HepG2 (cell line): ENCODE measurements at regions not wholly inside any gene's neighbourhood (a gene's known extent, or its start where the extent isn't known, plus 50 kb on each side); places are given as distances from the start of the nearest gene placed in this dataset.

Experiments used
- ATAC-seq: fragments of 200-7000 bp; cut with Tn5 transposase; 3 replicates; pipeline ENCODE4 v1.9.1; 2020; ENCODE audit warnings: mild to moderate bottlenecking, moderate library complexity
- BruUV-seq: library from RNA; stranded (reverse); fragments of 400-500 nt; replicated peaks from 2 replicates; lab custom pipeline; 2021; lab: Mats Ljungman, UMichigan
- CTCF ChIA-PET: fragments of 300-600 bp; formaldehyde crosslinking; extraction: SDS; loops from one replicate; lab custom pipeline; 2021; ENCODE audit warnings: low total read pairs, inconsistent platforms, low intra/inter-chr PET ratio; lab: Yijun Ruan, JAX
- POLR2A ChIA-PET: fragments of 350-600 bp; sonication (Branson Sonifier 250); formaldehyde crosslinking; loops from one replicate; lab custom pipeline; 2020; ENCODE audit warnings: antibody characterized with exemption, inconsistent platforms; lab: Yijun Ruan, JAX
- DNase-seq: peaks from one replicate; pipeline ENCODE4 v3.0.0-alpha.2; 2015; ENCODE audit warnings: low spot score
- FAIRE-seq: peaks from 3 replicates; lab custom pipeline; 2011; peaks lifted over from hg19 to GRCh38; lab: Jason Lieb, UNC
- H2AFZ ChIP-seq: one replicate; pipeline ENCODE4 v1.6.1; 2011; ENCODE audit warnings: low read length, inconsistent platforms
- H3K27ac ChIP-seq: fragments of 300-600 bp; 3 replicates; pipeline ENCODE4 v1.8.0; 2011; ENCODE audit warnings: mixed run types, mild to moderate bottlenecking, mixed read lengths, low read length, inconsistent platforms; ENCODE audit not compliant: insufficient read depth; ENCODE audit errors: extremely low read length
- H3K27me3 ChIP-seq, 2 experiments: fragments of 200-600 bp in 1 of 2; 2 replicates in 1 of 2; 3 replicates in 1 of 2; pipeline versions ENCODE4 v1.6.0 to v1.8.0; 2011; ENCODE audit warnings: low read length in 2 of 2, mild to moderate bottlenecking in 2 of 2, moderate library complexity in 2 of 2, inconsistent platforms in 1 of 2; ENCODE audit not compliant: insufficient read depth in 2 of 2, control insufficient read depth in 1 of 2
- H3K36me3 ChIP-seq, 2 experiments: fragments of 200-600 bp in 1 of 2; replicated peaks in 1 of 2; 2 replicates in 1 of 2; 3 replicates in 1 of 2; pipeline versions ENCODE4 v1.5.1 to v1.8.0; 2011; ENCODE audit warnings: low read length in 2 of 2, inconsistent platforms in 1 of 2; ENCODE audit not compliant: insufficient read depth in 2 of 2, control insufficient read depth in 1 of 2
- H3K4me1 ChIP-seq: 2 replicates; pipeline ENCODE4 v1.5.1; 2012; ENCODE audit warnings: low read length, inconsistent platforms; ENCODE audit not compliant: insufficient read depth
- H3K4me2 ChIP-seq: 2 replicates; pipeline ENCODE4 v1.6.0; 2011; ENCODE audit warnings: low read depth, low read length, inconsistent platforms
- H3K4me3 ChIP-seq, 3 experiments: fragments of 200-600 bp in 1 of 3; sonication (generic), shearing (Covaris generic) in 1 of 3; replicated peaks in 1 of 3; 2 replicates each; pipeline ENCODE4 v1.5.1; 2011 to 2016; ENCODE audit warnings: low read length in 3 of 3, inconsistent platforms in 2 of 3, low read depth in 2 of 3, mild to moderate bottlenecking in 2 of 3, control low read depth in 1 of 3, mixed read lengths in 1 of 3; ENCODE audit not compliant: insufficient read depth in 1 of 3
- H3K79me2 ChIP-seq: one replicate; pipeline ENCODE4 v1.6.1; 2011; ENCODE audit warnings: low read length, inconsistent platforms; ENCODE audit not compliant: insufficient read depth
- H3K9ac ChIP-seq: 2 replicates; pipeline ENCODE4 v1.6.0; 2011; ENCODE audit warnings: mild to moderate bottlenecking, low read depth, low read length, inconsistent platforms; ENCODE audit not compliant: insufficient read depth
- H3K9me3 ChIP-seq: 2 replicates; pipeline ENCODE4 v1.5.1; 2012; ENCODE audit warnings: mild to moderate bottlenecking, low read length
- H4K20me1 ChIP-seq: 2 replicates; pipeline ENCODE4 v1.6.0; 2011; ENCODE audit warnings: inconsistent platforms, mild to moderate bottlenecking, low read length, moderate library complexity; ENCODE audit not compliant: insufficient read depth
- FOXA1 ChIP-seq, 2 experiments: fragments of 450-650 bp in 1 of 2; sonication (generic) in 1 of 2; formaldehyde crosslinking in 1 of 2; IDR thresholded peaks; 2 replicates each; pipeline versions ENCODE4 v1.4.0 to v1.6.1; 2016 to 2020; ENCODE audit warnings: missing genetic modification reagents in 1 of 2
- HOXA5 ChIP-seq: sonication (generic); formaldehyde crosslinking; IDR thresholded peaks from 2 replicates; pipeline ENCODE4 v1.4.0; 2020; ENCODE audit warnings: missing genetic modification reagents
- KDM3A ChIP-seq: IDR thresholded peaks from 2 replicates; pipeline ENCODE4 v1.6.1; 2018; ENCODE audit warnings: low read depth, missing compliant biosample characterization
- MAFK ChIP-seq, 2 experiments: IDR thresholded peaks in 1 of 2; conservative IDR thresholded peaks in 1 of 2; 2 replicates each; pipeline ENCODE4 v1.6.1; 2011; ENCODE audit warnings: improper control_type of control experiment in 2 of 2, low read length in 2 of 2
- NCOA1 ChIP-seq: sonication (generic); formaldehyde crosslinking; IDR thresholded peaks from 2 replicates; pipeline ENCODE4 v1.9.0; 2021; ENCODE audit warnings: missing genetic modification reagents
- RNF2 ChIP-seq: fragments of 450-650 bp; conservative IDR thresholded peaks from 2 replicates; pipeline ENCODE4 v1.6.1; 2016; ENCODE audit warnings: low read depth
- TCF12 ChIP-seq, 2 experiments: fragments of 450-650 bp in 1 of 2; sonication (generic) in 1 of 2; formaldehyde crosslinking in 1 of 2; IDR thresholded peaks; 2 replicates each; pipeline versions ENCODE4 v1.6.1 to v1.8.0; 2017 to 2022; ENCODE audit warnings: antibody characterized with exemption in 1 of 2, mild to moderate bottlenecking in 1 of 2, missing genetic modification reagents in 1 of 2, moderate library complexity in 1 of 2
- ZNF883 ChIP-seq: sonication (generic); formaldehyde crosslinking; IDR thresholded peaks from 2 replicates; pipeline ENCODE4 v1.5.1; 2020; ENCODE audit warnings: mild to moderate bottlenecking, missing genetic modification reagents; ENCODE audit errors: not compliant biosample characterization
- WGBS: methylation state at CpG from one replicate; pipeline ENCODE4 v1.1.6; 2017; ENCODE audit warnings: low lambda C conversion rate; 5-methylcytosine and 5-hydroxymethylcytosine counted together
- in situ Hi-C: cut with HindIII; loops from 2 replicates; pipeline ENCODE4 v1.10.0; 2017; ENCODE audit warnings: low pct_unique_long_range_greater_than_20kb; ENCODE audit not compliant: extremely low pct_ligation_motif_present
- intact Hi-C: fragments of 100-400 bp; cut with micrococcal nuclease; formaldehyde crosslinking; loops from one replicate; pipeline ENCODE4 v1.10.0; 2022; ENCODE audit not compliant: unreplicated experiment
- TF ChIP-seq, protein P1 (sequence below), 2 experiments: sonication (generic) in 1 of 2; formaldehyde crosslinking in 1 of 2; IDR thresholded peaks; 2 replicates each; pipeline versions ENCODE4 v1.5.1 to v1.6.1; 2011 to 2020; ENCODE audit warnings: borderline replicate concordance in 1 of 2, low read depth in 1 of 2, low read length in 1 of 2, mild to moderate bottlenecking in 1 of 2, missing genetic modification reagents in 1 of 2, moderate library complexity in 1 of 2
- TF ChIP-seq, protein P2 (sequence below): sonication (generic); formaldehyde crosslinking; IDR thresholded peaks from 2 replicates; pipeline ENCODE4 v1.4.0; 2020; ENCODE audit warnings: missing genetic modification reagents, mild to moderate bottlenecking, borderline replicate concordance

DNA sequence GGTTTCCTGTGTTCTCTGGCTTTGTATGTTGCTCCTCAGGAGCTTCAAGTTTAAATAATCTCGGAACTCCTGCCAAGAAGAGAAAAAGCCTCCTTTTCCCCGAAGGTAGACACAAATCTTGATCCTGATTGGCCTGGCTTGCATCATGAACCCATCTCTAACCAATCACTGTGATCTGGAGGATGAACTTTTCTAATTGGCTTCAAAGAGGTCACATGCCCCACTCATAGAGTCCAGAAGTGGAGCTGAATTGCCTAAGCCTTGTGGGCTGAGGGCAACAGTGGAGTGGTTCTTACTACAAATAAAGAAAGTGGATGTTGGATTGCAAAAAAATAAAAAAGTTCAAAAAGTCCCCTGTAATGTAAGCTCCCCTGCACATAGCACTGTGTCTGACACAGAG is 245.9 kb downstream of the MID1IP1 start:
- no peak overlapping the region for H3K9ac ChIP-seq
- H3K27ac ChIP-seq = no peak overlapping the region
- no peaks in the 10 kb centered on the region for H3K79me2 ChIP-seq
- no TSS peak for BruUV-seq
- 100% methylated on average over 1 of the region's 2 CpGs for WGBS
- H3K4me1 ChIP-seq = peaks cover 35% of the 10 kb centered on the region
- ATAC-seq (no peak), FAIRE-seq (no peak), DNase-seq (no peak)
- POLR2A ChIA-PET = no interaction called here
- H3K4me3 ChIP-seq = no peak overlapping the region
- H2AFZ ChIP-seq = no peak overlapping the region
- no peaks in the 10 kb centered on the region for H3K9me3 ChIP-seq
- H3K4me2 ChIP-seq = no peak overlapping the region
- no peaks in the 10 kb centered on the region for H4K20me1 ChIP-seq
- H3K27me3 ChIP-seq = no peaks in the 10 kb centered on the region
- intact Hi-C loops (no loop called here), in situ Hi-C loops (no loop called here)
- TF ChIP-seq HOXA5 (CRISPR knock-in tag) (no peak), NCOA1 (CRISPR knock-in tag) (no peak)
- TF ChIP-seq, protein P1, sequence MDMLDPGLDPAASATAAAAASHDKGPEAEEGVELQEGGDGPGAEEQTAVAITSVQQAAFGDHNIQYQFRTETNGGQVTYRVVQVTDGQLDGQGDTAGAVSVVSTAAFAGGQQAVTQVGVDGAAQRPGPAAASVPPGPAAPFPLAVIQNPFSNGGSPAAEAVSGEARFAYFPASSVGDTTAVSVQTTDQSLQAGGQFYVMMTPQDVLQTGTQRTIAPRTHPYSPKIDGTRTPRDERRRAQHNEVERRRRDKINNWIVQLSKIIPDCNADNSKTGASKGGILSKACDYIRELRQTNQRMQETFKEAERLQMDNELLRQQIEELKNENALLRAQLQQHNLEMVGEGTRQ (IDR thresholded peaks at IDR 0.05; ENCODE audit: low read depth, low read length) = no peak
- TF ChIP-seq, protein P1 (CRISPR knock-in tag; IDR thresholded peaks at IDR 0.05; ENCODE audit: borderline replicate concordance) = no peak
- no peaks in the 10 kb centered on the region for H3K36me3 ChIP-seq
- CTCF ChIA-PET = no interaction called here

DNA sequence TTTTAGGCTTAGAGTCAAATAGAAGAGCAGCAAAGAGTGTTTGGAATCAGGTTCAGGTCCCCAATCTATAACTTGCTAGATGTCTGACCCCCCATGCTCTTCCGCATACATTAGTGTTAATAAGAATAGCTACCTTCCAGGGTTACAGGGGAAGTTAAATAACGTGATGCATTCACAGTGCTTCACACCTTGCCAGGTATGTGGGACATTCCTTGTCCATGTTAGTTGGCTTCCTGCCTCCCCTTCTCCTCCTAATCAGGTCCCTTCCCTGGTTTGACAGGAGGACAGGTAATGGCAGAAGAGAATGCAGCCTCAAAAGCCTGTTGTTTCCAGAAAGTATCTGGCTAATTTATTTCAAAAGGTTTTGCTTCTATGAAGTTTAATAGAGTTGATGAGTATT is 248.7 kb downstream of the MID1IP1 start:
- Histone ChIP-seq H3K9me3 (no peaks in the 10 kb centered on the region), H3K27me3 (no peaks in the 10 kb centered on the region), H3K9ac (no peak overlapping the region), H3K4me1 (peaks cover 45% of the 10 kb centered on the region), H4K20me1 (no peaks in the 10 kb centered on the region), H2AFZ (no peak overlapping the region), H3K4me3 (no peak overlapping the region), H3K36me3 (no peaks in the 10 kb centered on the region), H3K27ac (no peak overlapping the region), H3K79me2 (no peaks in the 10 kb centered on the region), H3K4me2 (no peak overlapping the region)
- in situ Hi-C loops = no loop called here
- no peak for FAIRE-seq
- no peak for DNase-seq
- POLR2A ChIA-PET = no interaction called here
- TF ChIP-seq RNF2 = no peak
- TF ChIP-seq, protein P2, sequence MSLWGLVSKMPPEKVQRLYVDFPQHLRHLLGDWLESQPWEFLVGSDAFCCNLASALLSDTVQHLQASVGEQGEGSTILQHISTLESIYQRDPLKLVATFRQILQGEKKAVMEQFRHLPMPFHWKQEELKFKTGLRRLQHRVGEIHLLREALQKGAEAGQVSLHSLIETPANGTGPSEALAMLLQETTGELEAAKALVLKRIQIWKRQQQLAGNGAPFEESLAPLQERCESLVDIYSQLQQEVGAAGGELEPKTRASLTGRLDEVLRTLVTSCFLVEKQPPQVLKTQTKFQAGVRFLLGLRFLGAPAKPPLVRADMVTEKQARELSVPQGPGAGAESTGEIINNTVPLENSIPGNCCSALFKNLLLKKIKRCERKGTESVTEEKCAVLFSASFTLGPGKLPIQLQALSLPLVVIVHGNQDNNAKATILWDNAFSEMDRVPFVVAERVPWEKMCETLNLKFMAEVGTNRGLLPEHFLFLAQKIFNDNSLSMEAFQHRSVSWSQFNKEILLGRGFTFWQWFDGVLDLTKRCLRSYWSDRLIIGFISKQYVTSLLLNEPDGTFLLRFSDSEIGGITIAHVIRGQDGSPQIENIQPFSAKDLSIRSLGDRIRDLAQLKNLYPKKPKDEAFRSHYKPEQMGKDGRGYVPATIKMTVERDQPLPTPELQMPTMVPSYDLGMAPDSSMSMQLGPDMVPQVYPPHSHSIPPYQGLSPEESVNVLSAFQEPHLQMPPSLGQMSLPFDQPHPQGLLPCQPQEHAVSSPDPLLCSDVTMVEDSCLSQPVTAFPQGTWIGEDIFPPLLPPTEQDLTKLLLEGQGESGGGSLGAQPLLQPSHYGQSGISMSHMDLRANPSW (CRISPR knock-in tag) = no peak
- no peak for TF ChIP-seq ZNF883 (CRISPR knock-in tag)
- no peak for TF ChIP-seq TCF12 (IDR thresholded peaks at IDR 0.05)
- no peak for TF ChIP-seq TCF12 (CRISPR knock-in tag; IDR thresholded peaks at IDR 0.05)
- no peak for TF ChIP-seq KDM3A
- TF ChIP-seq FOXA1 (IDR thresholded peaks at IDR 0.05) = no peak
- no peak for TF ChIP-seq FOXA1 (CRISPR knock-in tag; IDR thresholded peaks at IDR 0.05)
- no peak for TF ChIP-seq MAFK (conservative IDR thresholded peaks at IDR 0.05 in 1 of 2, IDR thresholded peaks at IDR 0.05 in 1 of 2; ENCODE audit: low read length in 2 of 2)
- 83% methylated on average over 2 of the region's 2 CpGs for WGBS
- CTCF ChIA-PET = no interaction called here
- BruUV-seq = no TSS peak
- intact Hi-C loops = no loop called here
- ATAC-seq = no peak
